Renal cortex interstitium (tissue), 11 donors: ENCODE measurements at regions not wholly inside any gene's neighbourhood (a gene's known extent, or its start where the extent isn't known, plus 50 kb on each side); places are given as distances from the start of the nearest gene placed in this dataset.
"Not testable (repeated sequence)": the region's sequence is repeated elsewhere in the genome, so short reads cannot be mapped to it uniquely, and the experiment has no call there.

Source experiments
- DNase-seq, 11 donors: peaks; one replicate each; pipeline ENCODE4 v3.0.0-alpha.2; 2013; ENCODE audit warnings: low read depth in 9 of 11, low spot score in 4 of 11; ENCODE audit errors: extremely low read depth in 1 of 11

DNA sequence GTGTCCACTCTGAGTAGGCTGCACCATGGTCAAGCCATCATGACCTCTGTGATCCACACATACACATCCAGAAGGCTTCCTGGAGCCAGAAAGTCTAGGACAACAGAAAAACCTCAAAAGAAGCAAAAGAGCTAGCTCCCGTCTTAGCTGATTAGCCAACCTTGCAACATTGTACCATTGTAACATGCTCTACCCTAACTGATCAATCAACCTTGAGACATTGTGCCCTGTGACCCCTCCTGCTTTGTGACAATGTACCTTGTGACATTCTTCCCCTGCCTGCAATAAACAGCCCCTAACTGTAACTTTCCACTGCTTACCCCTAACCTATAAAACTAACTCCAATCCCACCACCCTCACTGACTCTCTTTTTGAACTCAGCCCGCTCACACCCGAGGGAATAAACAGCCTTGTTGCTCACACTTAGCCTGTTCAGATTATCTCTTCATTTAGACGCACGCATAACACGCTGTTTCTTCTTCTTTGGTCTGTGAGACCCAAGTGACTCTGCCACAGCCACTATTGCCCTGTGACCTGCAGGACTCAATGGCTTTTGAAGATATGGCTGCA is 1104.6 kb downstream of the OTOL1 start:
- DNase-seq: no peak

DNA sequence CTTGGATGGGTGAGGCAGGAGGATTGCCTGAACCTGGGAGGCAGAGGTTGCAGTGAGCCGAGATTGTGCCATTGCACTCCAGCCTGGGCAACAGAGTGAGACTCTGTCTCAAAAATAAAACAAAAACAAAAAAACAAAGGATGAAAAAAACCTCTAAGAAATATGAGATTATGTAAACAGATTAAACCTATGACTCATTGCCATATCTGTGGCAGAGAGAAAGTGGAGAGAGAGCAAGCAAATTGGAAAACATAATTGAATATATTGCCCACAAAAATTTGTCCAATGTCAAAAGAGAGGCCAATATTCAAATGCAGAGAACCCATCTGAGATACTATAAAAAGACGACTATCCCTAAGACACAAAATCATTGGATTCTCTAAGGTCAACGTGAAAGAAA is 1106.0 kb downstream of the OTOL1 start:
- no peak for DNase-seq

DNA sequence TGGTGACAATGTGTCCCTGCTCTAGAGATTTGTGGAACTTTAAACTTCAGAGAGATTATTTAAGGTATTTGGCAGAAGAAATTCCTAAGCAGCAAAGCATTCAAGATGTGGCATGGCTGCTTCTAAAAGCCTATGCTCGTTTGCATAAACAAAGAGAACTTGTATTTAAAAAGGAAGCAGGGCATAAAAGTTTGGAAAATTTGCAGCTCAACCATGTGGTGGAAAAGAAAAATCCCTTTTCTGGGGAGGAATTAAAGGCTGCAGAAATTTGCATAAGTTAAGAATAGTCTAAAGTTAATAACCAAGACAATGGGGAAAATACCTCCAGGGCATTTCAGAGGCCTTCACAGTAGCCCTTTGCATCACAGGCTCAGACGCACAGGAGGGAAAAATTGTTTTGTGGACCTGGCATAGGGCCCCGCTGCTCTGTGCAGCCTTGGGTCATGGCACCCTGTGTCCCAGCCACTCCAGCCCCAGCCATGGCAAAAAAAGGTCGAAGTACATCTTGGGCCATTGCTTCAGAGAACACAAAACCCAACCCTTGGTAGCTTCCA is 1109.1 kb downstream of the OTOL1 start:
- DNase-seq: no peak

DNA sequence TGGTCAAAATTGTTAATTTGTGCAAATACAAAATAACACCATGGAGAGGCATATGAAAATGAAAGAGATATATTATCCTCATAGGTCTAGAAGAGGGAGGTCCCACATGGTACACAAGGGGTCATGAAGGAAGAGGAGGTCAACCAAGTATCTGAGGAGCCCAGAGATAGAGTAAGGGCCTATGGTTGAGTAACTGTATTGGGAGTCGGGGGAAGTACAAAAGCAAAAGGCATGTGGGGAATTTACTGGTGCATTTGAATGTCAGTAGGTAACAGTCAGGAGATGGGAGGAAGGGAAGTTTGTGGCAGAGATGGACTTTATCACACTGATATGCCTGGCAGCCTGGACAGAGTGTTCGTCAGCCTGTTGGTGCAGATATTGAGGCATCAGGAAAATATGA is 1113.7 kb downstream of the OTOL1 start:
- no peak for DNase-seq

DNA sequence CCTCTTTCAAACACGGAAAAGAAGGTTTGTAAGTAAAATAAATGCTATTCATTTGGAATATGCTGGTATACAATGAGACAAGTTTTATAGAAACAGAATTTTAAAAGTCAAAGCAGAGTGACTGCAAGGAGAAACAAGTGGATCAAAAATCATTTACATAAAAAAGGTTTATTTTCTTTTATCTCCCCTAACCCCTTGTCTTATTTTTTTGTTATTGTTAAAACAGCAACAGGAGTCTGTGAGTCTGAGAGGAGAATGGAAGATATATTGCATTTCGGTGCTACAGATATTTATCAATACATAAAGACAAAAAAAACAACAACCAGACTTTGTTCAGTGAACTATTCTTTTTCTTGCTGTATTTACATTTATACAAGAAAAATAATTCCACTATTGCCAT is 1116.4 kb downstream of the OTOL1 start:
- DNase-seq: no peak

DNA sequence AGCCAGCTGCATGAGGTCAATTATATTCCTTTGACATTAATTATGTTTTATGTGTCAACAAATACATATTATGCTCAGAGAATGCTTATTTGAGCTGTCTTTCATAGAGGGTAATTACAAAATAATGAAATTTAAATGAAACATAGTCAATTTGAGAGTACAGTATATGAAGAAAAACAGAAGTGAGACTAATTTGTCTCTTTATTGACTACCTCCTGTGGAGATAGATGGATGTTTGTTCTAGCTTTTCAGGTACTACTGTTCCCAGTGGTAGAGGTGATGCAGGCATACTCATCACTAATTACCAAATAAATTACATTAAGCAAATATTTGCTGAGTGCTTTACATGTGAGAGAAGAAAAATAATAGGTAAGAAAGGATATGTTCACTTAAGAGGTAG is 1129.6 kb downstream of the OTOL1 start:
- DNase-seq: no peak

DNA sequence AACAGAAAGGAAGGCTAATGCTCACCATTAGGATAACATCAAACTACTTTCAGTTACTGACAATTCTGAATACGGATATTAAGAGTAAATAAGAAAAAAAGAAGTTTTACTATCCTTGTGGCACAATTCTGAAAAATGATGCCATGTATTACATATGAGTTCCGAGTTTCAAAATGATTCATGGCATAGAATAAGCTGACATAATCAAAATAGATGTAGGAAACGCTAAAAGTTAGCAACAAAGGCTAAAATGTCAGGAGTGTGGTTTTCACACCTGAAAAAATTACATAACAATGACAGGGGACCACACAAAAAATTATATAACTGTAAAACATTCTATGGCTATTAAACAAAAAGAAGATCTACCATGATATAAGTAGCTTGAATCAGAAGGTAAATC is 1131.9 kb downstream of the OTOL1 start:
- no peak for DNase-seq

DNA sequence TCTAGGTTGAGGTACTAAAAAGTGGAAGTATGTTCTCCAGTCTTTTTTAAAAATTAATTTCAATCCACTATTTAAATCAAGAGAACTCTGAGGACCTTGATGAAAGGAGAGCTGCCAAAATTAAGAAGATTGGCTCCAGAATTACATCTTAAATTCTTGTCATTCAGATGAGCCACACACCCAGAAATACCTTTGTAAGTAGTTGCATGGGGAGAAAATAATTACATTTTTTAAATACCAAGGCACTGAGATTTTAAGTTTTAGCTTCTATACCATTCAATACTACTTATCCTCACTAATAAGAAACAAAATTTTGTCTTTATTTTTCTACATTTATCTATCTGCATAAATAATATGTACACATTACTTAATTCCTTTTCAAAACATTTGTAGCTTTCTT is 1132.8 kb downstream of the OTOL1 start:
- DNase-seq: no peak

DNA sequence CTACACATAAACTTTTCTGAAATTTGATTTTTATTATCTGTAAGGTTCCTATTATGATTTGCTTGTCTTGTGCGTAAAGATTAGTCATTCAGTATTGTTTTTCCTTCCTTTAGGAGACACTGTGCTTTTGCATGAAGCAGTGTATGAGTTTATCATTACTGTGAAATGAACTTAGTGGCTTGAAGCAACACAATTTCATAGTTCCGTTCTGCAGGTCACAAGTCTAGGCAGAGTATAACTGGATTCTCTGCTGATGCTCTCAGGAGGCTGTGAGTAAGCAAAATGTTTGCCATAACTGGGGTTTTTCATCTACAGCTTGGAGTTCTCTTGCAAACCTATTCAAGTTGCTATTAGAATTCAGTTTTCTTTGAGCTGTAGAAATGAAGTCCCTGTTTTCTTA is 1136.1 kb downstream of the OTOL1 start:
- DNase-seq: no peak

DNA sequence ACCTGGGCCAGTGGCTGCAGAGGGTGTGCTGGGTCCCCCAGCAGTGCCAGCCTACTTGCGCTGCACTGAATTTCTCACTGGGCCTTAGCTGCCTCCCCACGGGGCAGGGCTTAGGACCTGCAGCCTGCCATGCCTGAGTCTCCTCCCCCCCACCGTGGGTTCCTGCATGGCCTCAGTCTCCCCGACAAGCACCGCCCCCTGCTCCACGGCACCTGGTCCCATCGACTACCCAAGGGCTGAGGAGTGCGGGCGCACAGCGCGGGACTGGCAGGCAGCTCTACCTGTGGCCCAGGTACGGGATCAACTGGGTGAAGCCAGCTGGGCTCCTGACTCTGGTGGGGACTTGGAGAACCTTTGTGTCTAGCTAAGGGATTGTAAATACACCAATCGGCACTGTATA is 1143.6 kb downstream of the OTOL1 start:
- DNase-seq: not testable (repeated sequence)

DNA sequence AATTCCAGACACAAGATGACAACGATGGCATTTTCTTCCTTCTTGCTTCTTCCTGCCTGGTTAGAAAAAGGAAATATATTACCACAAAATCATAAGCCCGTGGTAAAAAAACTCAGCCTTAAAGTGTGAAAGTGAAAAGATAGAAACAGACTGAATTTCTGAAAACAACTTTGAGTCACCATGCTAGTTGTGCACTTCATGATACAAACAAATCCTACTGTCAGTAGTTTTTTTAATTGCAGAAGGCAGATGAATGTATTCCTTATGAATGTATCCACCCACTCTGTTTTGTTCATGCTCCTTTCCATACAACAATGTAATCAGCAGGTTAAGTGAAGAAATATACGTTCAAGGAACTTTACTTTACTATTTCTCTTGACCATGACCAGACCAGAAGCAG is 1144.7 kb downstream of the OTOL1 start:
- DNase-seq: no peak

DNA sequence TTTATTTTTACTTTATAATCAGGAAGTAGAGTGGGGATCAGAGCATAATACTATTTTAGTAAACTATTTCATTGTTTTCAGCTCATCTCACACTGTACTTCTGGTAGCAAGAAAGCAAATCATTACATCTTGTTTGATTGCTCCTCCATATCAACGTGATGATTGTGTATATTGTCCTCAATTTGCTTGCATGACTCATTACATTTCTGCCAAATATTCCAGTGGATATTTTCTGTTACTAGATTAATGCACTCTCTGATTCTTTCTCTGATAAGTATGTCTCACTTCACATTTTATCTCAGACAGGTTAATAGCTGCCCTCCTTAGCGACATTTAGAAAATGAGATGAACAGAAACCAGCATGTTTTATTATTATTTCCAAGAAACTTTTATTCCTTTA is 1145.3 kb downstream of the OTOL1 start:
- no peak for DNase-seq

DNA sequence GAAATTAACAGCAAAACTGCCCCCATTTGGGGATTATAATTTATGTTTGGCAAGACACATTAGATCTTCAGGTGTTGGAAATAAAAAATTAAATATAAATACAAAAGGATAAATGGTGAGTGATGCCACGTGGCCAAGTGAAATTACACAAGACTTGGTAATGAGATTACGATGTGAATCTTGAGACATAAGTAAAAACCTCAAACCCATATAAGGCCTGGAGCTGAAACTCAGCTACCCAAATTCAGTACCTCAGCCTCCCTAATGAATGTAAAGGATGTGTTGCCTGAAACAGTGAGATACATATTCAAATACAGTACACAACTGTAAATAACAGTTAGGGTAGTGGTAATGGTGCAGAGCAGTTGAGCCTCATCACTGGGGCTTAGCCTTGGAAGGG is 1146.6 kb downstream of the OTOL1 start:
- no peak for DNase-seq

DNA sequence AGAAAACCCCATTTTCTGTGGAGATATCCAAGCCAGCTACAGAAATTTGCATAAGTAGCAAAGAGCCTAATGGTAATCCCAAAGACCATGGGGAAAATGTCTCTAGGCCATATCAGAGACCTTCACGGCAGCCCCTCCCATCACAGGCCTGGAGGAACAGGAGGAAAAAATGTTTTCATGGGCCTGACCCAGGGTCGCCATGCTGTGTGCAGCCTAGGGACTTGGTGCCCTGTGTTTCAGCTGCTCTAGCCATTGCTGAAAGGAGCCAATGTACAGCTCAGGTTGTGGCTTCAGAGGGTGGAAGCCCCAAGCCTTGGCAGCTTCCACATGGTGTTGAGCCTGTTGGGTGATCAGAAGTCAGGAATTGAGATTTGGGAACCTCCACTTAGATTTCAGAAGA is 1150.7 kb downstream of the OTOL1 start:
- no peak for DNase-seq

DNA sequence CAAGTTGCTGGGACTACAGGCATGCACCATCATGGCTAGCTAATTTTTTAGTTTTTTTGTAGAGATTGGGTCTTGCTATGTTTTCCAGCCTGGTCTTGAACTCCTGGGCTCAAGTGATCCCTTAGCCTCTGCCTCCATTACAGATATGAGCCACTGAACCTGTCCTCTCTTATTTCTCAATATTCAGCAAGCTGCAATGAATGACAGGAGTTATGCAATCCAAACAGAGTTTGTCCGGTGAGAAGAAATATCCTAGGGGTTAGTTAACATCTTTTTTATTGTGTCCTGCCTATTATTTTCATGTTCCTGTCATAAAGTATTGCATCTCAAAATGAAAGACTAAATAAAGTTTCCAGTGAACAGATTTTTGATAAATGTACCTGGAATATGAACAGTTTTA is 1161.4 kb downstream of the OTOL1 start:
- no peak for DNase-seq

DNA sequence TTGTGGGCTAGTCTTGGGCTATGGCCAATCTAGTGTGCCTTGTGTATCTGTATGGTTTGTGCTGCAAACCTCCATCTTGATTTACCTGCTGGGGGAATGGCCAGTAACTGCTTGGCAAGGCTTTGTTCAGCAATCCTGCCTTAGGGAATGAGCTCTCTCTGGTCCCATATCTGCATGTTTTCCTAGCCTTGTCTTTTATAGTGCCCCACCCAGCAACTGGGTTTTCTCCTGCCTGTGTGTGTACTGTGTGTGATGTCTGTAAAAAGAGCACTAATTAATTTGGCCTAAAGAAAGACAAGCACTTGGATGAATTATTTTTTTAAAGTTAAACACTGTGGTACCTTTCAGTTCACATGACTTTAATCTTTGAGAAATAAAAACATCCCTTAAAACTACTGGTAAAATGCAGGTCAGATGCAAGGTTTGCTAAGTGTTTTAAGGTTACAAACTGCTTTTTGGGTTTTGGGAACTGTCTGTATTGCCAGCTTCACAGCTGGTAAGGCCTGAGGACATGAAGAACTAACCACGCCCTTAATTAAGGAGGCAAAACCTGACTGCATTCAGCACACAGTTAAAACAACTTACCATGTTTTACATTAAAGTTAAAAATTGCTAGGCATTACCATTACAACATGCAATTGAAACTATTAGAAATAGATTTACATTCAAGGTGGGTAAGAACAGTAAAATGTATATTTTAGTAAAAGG is 1169.2 kb downstream of the OTOL1 start:
- no peak for DNase-seq

DNA sequence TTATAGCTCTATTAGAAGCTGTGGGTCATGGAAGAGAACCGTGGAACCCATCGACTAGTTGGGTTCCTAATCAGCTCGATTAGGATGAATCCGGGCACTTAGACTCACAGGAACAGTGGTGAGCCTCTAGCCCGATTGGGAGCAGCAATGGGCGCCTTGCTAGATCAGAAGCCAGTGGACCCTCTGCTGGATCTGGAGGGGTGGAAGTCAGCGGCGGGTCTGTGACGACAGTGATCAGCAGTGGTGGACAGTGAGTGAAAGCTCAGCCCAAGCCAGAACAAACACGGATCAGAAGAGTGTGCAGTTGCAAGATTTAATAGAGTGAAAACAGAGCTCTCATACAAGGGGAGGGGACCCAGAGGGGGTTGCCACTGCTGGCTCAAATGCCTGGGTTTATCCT is 1170.2 kb downstream of the OTOL1 start:
- no peak for DNase-seq

DNA sequence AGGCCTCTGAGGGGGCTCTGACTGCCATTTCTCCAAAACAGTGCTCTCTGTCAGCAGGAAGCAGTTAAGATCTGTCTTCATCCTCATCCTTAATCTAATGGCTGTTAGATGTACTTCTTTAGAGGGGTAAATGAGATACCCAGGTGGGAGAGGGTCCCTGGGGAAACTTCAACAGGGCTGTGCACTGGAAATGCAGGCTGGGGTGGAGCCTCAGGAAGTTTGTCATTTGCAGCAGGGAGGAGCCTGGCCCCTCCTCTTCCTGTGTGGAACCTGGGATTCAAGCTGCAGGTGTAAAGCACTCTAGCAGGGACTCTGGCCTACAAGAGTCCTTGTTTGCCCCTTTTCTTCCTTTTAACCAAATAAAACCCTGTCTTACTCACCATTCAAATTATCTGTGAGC is 1173.6 kb downstream of the OTOL1 start:
- no peak for DNase-seq

DNA sequence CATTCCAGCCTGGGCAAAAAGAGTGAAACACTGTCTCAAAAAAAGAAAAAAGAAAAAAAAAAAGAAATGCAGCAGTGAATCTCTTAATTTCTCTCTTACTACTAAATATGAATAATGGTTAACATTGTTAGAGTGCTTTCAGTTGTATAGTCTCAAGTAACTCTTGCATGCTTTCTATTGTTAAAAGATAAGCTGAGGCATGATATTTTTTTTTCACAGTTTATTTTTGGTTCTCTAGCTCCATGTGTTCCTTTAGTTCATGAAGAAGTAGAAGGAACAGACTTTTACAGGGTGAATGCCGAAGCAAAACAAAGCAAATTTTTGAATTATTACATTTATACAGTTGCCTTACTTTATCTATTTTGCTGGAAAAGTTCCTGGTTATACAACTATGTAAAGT is 1180.9 kb downstream of the OTOL1 start:
- DNase-seq: no peak

DNA sequence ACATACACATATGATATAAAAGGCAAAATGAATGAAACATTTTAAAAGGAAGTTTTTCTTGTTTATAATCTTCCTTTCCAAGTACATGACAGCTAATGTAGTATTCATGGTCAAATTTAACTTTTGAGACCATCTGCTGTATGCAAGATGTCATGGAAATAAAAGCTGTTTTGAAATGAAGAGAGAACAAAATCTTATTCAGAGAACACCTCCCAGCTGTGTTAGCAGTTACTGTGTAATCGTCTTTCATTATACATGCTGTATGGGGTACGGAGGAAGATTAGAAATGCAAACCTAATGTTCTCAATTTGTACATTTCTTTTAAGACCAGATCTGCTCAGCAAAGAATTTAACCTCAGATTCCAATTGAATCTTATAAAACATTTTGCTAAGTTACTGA is 1182.3 kb downstream of the OTOL1 start:
- no peak for DNase-seq

DNA sequence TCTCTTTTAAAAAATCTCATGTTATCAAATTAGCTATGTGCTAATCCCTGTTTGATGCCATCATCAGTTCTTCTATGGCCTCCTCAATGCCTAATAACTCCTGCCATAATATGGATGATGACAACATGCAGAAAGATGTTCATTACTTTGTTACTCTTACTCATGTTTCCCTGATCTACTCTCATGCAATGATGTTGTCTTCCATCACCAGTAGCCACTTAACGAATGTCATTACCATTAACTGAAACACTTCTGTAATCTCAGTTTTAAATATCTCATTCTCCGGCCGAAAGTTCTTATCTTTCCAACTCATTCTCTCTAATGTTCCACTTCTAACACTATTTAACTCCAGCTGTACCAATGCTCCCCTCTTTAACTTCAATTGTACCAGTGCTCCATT is 1187.7 kb downstream of the OTOL1 start:
- DNase-seq: no peak
